ENCODE measurements at regions not wholly inside any gene's neighbourhood (a gene's known extent, or its start where the extent isn't known, plus 50 kb on each side); places are given as distances from the start of the nearest gene placed in this dataset.

DNA sequence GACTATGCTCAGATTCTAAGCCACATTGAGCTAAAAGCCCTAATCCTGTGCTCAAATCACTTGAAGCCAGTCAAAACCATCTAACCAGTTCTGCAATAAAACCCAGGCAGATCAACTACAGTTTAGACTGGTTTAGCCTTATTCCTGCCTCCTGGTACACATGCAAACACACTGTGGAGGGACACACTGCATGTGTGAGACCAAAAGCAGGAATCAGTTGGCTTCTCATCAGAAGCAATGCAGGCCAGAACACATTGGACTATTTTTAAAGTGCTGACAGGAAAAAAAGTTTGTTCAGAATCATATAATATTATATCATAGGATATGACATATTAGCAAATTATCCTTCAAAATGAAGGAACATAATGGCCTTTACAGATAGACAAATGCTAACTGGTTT, 52.5 kb upstream of the NT5C1B start:
- no peak for DNase-seq

DNA sequence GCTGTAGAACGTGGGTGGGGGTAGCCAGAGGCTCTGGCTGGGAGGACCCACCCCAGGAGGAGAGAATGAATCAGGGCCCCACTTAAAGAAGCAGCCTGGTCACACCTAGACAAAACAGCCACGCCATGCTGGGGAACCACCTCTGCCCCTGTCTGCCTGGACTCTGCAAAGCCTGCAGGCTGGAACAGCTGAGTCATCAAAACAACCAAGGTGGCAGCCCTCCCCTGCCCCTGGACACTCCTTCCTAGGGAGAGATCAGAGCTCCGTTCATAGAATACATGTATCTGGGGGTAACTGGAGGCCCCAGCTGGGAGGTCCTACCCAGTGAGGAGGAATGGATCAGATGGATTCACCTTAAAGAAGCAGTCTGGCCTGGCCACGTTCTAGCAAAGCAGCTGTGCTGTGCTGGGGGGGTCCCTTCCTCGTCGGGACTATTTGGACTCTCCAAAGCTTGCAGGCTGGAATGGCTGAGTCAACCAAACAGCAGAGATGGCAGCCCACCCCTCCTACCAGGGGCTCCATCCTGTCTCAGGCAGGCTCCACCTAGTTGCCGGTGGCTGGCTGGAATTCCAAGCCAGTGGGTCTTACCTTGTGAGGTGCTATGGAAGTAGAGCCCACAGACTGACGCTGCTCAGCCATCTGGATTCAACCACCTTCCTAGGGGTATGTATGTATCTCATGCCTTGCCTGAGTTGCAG, 50.5 kb upstream of the NT5C1B start:
- no peak for DNase-seq
